GM21390 (cell line): ENCODE measurements at regions not wholly inside any gene's neighbourhood (a gene's known extent, or its start where the extent isn't known, plus 50 kb on each side); places are given as distances from the start of the nearest gene placed in this dataset.

ENCODE experiments used
- ATAC-seq: cut with Tn5 transposase; IDR thresholded peaks from one replicate; pipeline ENCODE4 v1.9.1; 2021; ENCODE audit not compliant: unreplicated experiment

- no peak for ATAC-seq
These were observed 80.0 kb downstream of the CENPW start for GRCh38 chr6:126419901-126420300.

GRCh38 chr6:126422912-126423311 lies 83.0 kb downstream of the CENPW start:
- ATAC-seq: no peak

DNA sequence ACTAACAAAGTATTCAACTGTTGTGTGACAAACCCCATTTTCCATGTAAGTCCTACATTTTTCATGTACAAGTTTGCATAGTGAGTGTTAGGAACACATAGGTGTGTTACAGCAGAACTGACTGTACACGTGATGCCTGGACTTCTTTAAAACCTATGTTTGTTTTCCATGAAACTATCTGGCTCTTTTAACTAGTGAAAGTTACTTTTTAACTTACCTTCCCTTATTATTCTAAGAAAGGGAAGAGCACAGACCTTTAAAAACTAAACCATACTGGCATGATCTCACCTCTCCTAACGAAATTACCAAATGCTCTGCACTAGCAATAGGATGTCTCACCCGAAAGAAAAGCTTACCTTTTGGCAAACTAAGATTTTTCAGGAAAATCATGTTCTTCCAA lies 87.8 kb downstream of the CENPW start:
- ATAC-seq: no peak

DNA sequence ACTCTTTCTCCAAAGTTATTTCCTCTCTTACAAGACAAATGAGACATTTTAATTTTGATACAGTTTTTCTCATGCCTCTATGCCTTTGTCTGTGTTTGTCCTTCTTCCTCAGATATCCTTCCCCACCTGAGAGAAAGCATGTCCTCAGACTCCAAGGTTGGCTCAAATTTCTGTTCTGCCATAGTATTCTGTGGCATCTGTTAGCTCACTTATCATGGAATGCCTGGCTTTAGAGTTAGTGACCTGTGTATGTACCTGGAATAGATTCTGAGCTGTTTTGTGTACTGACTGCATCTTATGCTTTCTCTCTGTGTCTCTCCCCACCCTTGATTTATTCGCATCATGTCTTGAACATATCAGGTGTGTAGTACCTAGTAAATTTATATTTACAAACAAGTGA lies 90.0 kb downstream of the CENPW start:
- ATAC-seq: no peak

DNA sequence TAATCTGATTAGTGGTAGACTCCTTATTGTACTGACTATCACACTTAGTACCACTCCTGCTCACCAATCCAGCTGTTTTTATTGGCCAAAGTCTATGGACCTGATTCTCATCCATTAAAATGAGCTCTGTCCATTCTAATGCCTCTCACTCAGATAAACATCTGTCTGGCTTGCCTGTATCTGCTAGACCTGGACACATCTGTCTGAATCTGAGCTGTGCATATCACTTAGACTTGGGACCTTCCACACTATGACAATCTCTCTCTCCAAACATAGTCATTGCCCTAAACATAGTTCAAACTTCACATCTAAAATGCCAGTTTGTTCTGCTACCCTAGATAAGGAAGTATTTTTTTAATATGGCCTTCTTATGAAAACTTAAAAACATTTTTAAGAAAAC lies 92.6 kb downstream of the CENPW start:
- no peak for ATAC-seq

GRCh38 chr6:126433927-126434326 lies 94.0 kb downstream of the CENPW start:
- ATAC-seq: no peak

- ATAC-seq: no peak
These were observed 97.3 kb downstream of the CENPW start for GRCh38 chr6:126437205-126437604.

DNA sequence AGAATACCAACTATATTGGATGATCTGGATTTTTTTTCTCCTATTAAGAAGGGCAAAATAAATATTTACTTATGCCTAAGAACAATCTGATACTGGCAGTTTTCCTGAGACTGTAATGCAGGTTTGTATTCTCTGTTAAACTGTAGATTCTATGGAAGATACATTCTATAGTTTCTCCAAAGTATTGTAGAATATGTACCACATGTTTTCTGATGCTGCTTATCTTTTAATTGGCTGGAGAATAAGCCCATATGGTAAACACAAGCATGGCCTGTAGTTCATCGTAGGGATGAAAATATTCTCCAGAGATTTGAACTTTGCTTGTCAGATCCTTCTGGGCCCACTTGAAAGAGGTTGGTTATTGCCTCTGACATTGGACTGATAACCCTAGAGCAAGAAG lies 99.1 kb downstream of the CENPW start:
- no peak for ATAC-seq

DNA sequence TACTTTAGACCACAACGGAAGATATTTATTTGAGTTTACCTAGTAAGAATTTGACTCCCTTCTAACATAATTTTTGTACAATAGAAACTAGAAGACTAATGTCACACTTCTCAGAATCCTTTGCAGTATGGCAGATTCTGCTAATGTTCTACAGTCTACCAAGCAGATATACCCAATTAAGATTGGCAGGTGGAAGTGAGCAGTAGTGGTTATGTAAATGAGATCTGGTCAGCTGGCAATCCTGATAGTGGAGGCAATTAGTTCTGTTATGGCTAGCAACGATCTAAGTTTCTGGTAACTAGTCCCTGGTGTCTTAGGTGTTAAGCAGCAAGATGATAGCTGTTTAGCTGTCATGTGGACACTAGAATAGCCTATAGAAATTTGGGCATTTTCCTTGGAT lies 101.0 kb downstream of the CENPW start:
- no peak for ATAC-seq

DNA sequence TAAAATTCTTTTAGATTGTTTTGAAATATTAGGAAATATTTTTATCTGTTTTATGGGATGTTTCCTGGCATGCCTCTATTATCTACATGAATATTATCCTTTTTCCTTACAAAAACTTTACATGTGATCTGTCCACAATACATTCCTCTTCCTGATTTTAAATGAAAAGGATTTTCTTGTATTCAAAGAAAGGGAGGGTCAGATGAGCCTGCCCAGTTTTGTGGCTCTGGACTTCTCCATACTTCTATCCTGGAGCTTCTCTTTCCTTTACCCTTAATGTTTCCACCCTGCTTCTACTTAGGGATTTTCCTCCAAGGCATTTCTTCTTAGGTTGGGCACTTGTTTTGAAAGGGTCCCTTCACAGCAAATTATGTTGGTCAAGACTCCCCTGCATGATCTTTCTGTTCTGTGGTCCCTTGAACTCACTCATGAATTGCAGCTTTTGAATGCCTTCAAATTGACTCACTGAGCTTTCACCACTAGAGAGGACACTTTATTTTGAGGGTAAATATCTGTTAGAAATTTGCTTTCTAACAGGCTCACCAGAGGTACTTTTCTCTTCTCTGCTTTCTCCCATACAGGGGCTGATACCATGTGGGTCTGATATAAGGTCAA lies 104.9 kb downstream of the CENPW start:
- no peak for ATAC-seq

- no peak for ATAC-seq
These were observed 106.3 kb downstream of the CENPW start for GRCh38 chr6:126446248-126446647.

GRCh38 chr6:126447367-126447766 lies 107.5 kb downstream of the CENPW start:
- no peak for ATAC-seq

- ATAC-seq: no peak
These were observed 121.1 kb downstream of the CENPW start for GRCh38 chr6:126461045-126461444.

- ATAC-seq: no peak
These were observed 124.3 kb downstream of the CENPW start for GRCh38 chr6:126464245-126464644.

GRCh38 chr6:126475449-126475848 lies 135.5 kb downstream of the CENPW start:
- no peak for ATAC-seq

DNA sequence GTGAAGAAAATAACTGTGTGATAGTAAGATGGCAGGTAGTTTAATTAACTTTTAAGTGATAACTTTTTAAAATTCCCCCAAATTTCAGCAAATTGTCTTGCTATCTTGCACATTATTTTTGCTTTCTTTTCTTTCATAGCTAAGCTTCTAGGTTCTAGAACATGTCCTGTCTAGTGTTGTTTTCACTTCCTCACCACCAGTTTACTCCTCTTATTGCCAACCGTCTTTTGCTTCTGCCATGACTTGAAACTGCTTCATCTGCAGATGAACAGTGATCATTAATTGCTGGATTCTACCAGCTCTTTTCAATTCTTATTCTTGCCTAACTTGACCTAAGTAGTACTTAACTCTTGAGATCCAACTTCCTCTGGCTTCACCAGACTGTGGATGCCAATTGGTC lies 137.8 kb downstream of the CENPW start:
- no peak for ATAC-seq

GRCh38 chr6:126480268-126480667 lies 140.4 kb downstream of the CENPW start:
- ATAC-seq: no peak

DNA sequence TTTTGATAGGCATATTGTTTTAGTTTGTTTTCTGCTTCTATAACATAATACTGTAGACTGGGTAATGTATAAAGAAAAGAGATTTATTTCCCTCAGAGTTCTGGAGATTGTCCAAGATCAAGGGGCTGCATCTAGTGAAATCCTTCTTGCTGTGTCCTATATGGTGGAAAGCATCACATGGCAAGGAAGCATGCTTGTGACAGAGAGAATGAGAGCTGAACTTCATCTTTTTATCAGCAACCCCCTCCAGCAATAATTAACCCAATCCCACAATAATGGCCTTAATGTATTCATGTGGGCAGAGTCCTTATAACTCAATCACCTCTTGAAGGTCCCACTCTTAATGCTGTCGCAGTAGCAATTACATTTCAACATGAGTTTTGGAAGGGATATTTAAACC lies 141.4 kb downstream of the CENPW start:
- no peak for ATAC-seq

DNA sequence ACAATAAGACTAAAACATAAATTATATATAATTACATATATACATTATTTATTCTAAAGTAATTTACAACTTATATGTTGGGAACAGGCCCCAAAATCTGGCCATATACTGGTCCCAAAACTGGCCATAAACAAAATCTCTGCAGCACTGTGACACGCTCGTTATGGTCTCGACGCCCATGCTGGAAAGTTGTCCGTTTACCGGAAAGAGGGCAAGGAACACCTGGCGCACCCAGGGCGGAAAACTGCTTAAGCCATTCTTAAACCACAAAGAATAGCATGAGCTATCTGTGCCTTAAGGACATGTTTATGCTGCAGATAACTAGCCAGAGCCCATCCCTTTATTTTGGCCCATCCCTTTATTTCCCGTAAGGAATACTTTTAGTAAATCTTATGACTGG lies 164.9 kb downstream of the CENPW start:
- ATAC-seq: no peak

- ATAC-seq: no peak
These were observed 173.3 kb downstream of the CENPW start for GRCh38 chr6:126513198-126513597.

- ATAC-seq: no peak
These were observed 176.5 kb downstream of the CENPW start for GRCh38 chr6:126516411-126516810.

DNA sequence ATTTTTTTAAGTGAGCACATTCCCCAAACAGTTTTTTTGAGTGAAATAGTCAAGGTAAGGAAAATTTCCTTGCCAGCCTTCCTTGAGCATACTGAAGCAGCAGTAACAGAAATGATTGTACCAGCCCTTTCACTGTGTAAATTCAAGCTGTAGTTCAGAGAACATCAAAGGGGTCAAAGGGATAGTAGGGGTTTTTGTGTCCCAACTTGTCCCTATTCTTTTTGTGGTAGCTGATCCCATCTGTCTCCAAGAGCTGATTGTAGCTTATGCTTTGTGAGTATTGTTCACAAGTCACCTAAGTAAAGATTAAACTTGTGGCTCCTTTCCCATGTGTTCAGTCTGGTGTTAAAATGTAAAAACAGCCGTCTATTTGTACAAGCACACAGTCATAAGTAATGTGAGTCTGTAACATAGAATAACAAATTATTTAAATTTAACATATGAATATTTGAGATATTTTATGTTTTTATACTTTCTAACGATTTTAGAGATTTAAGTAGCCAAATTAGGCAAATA lies 185.0 kb downstream of the CENPW start:
- ATAC-seq: no peak

GRCh38 chr6:126526547-126526946 lies 186.6 kb downstream of the CENPW start:
- ATAC-seq: no peak
